H1 (cell line): ENCODE measurements at regions not wholly inside any gene's neighbourhood (a gene's known extent, or its start where the extent isn't known, plus 50 kb on each side); places are given as distances from the start of the nearest gene placed in this dataset.

Source experiments
- CTCF ChIA-PET: fragments of 300-600 bp; sonication (Branson Sonifier 250); formaldehyde crosslinking; loops from one replicate; lab custom pipeline; 2021; ENCODE audit not compliant: partially characterized antibody; lab: Charles Lee
- POLR2A ChIA-PET: fragments of 300-600 bp; sonication (Branson Sonifier 250); formaldehyde crosslinking; loops from one replicate; lab custom pipeline; 2021; ENCODE audit warnings: inconsistent platforms; ENCODE audit not compliant: partially characterized antibody; lab: Charles Lee
- DNase-seq, 2 experiments: peaks; one replicate each; pipeline versions ENCODE4 v3.0.0 to v3.0.0-alpha.2; 2010 to 2022; ENCODE audit warnings: low spot score in 2 of 2, low read depth in 1 of 2, mixed read lengths in 1 of 2
- FAIRE-seq: peaks from 2 replicates; lab custom pipeline; 2011; peaks lifted over from hg19 to GRCh38; lab: Jason Lieb, UNC
- H2AFZ ChIP-seq: 2 replicates; pipeline ENCODE4 v1.8.1; 2012; ENCODE audit warnings: low read length, inconsistent platforms
- H2AK5ac ChIP-seq: 2 replicates; pipeline ENCODE4 v1.6.1; 2013; ENCODE audit warnings: low read depth, low read length
- H2BK120ac ChIP-seq: replicated peaks from 2 replicates; pipeline ENCODE3; 2013; ENCODE audit warnings: low read depth, low read length, inconsistent platforms
- H2BK12ac ChIP-seq: 2 replicates; pipeline ENCODE4 v1.6.1; 2013; ENCODE audit warnings: low read depth, low read length
- H2BK15ac ChIP-seq: 2 replicates; pipeline ENCODE4 v1.6.1; 2013; ENCODE audit warnings: low read length
- H2BK20ac ChIP-seq: 2 replicates; pipeline ENCODE4 v1.6.1; 2013; ENCODE audit warnings: low read length
- H2BK5ac ChIP-seq: 2 replicates; pipeline ENCODE4 v1.6.1; 2013; ENCODE audit warnings: low read depth, low read length
- H3K14ac ChIP-seq: 2 replicates; pipeline ENCODE4 v1.6.1; 2013; ENCODE audit warnings: inconsistent platforms; ENCODE audit not compliant: insufficient read length
- H3K18ac ChIP-seq: 2 replicates; pipeline ENCODE4 v1.6.1; 2013; ENCODE audit warnings: low read length; ENCODE audit errors: extremely low read depth
- H3K23ac ChIP-seq: 2 replicates; pipeline ENCODE4 v1.6.1; 2013; ENCODE audit warnings: inconsistent platforms; ENCODE audit not compliant: insufficient read length
- H3K23me2 ChIP-seq: 2 replicates; pipeline ENCODE4 v1.6.1; 2013; ENCODE audit warnings: low read depth, low read length
- H3K27ac ChIP-seq: 2 replicates; pipeline ENCODE4 v1.6.1; 2011; ENCODE audit warnings: low read depth, low read length, inconsistent platforms
- H3K27me3 ChIP-seq, 4 experiments: replicated peaks in 1 of 4; 1 replicate in 1 of 4; 2 replicates in 3 of 4; pipeline versions ENCODE4 v1.6.1 to v1.8.1; 2011 to 2013; ENCODE audit warnings: low read length in 3 of 4, mild to moderate bottlenecking in 3 of 4, inconsistent platforms in 2 of 4, mixed read lengths in 2 of 4, moderate library complexity in 1 of 4; ENCODE audit not compliant: control insufficient read depth in 3 of 4, insufficient read depth in 3 of 4; ENCODE audit errors: extremely low read depth in 1 of 4
- H3K36me3 ChIP-seq, 4 experiments: 2 replicates each; pipeline versions ENCODE4 v1.6.1 to v1.8.1; 2011 to 2013; ENCODE audit warnings: mild to moderate bottlenecking in 4 of 4, low read length in 3 of 4, moderate library complexity in 2 of 4, control low read depth in 1 of 4, inconsistent platforms in 1 of 4; ENCODE audit not compliant: insufficient read depth in 4 of 4, control insufficient read depth in 2 of 4
- H3K4ac ChIP-seq: replicated peaks from 2 replicates; pipeline ENCODE3; 2013; ENCODE audit warnings: low read length, low read depth, mixed read lengths, inconsistent platforms; ENCODE audit not compliant: insufficient read length
- H3K4me1 ChIP-seq, 4 experiments: replicated peaks in 1 of 4; 1 replicate in 1 of 4; 2 replicates in 3 of 4; pipeline versions ENCODE4 v1.6.1 to v1.8.1; 2011 to 2013; ENCODE audit warnings: low read length in 3 of 4, inconsistent platforms in 2 of 4, mixed read lengths in 1 of 4; ENCODE audit not compliant: insufficient read depth in 4 of 4, control insufficient read depth in 3 of 4
- H3K4me2 ChIP-seq, 2 experiments: 2 replicates each; pipeline versions ENCODE4 v1.6.1 to v1.8.1; 2011 to 2013; ENCODE audit warnings: low read depth in 2 of 2, low read length in 2 of 2, control low read depth in 1 of 2, inconsistent platforms in 1 of 2, mild to moderate bottlenecking in 1 of 2; ENCODE audit not compliant: insufficient read depth in 1 of 2
- H3K4me3 ChIP-seq, 4 experiments: fragments of 200-600, 300-600 bp in 1 of 4; sonication (generic), shearing (Covaris generic), sonication (Bioruptor Twin) in 1 of 4; 2 replicates each; pipeline versions ENCODE4 v1.5.1 to v1.8.1; 2011 to 2016; ENCODE audit warnings: low read length in 4 of 4, low read depth in 3 of 4, control low read depth in 2 of 4, inconsistent platforms in 2 of 4, mild to moderate bottlenecking in 2 of 4, mixed read lengths in 1 of 4, moderate library complexity in 1 of 4; ENCODE audit not compliant: insufficient read depth in 2 of 4; ENCODE audit errors: extremely low read depth in 1 of 4
- H3K56ac ChIP-seq: replicated peaks from 2 replicates; pipeline ENCODE3; 2013; ENCODE audit warnings: low read depth, mild to moderate bottlenecking, mixed read lengths, low read length, inconsistent platforms; ENCODE audit not compliant: insufficient read length
- H3K79me1 ChIP-seq: 2 replicates; pipeline ENCODE4 v1.6.1; 2013; ENCODE audit warnings: low read depth, low read length, control low read depth
- H3K79me2 ChIP-seq, 2 experiments: 2 replicates each; pipeline versions ENCODE4 v1.6.1 to v1.8.1; 2012 to 2013; ENCODE audit warnings: low read length in 2 of 2, mild to moderate bottlenecking in 2 of 2, inconsistent platforms in 1 of 2; ENCODE audit not compliant: insufficient read depth in 2 of 2, control insufficient read depth in 1 of 2
- H3K9ac ChIP-seq, 4 experiments: replicated peaks in 1 of 4; 1 replicate in 1 of 4; 2 replicates in 3 of 4; pipeline versions ENCODE4 v1.6.1 to v1.8.1; 2011 to 2013; ENCODE audit warnings: low read depth in 3 of 4, low read length in 3 of 4, control low read depth in 2 of 4, mild to moderate bottlenecking in 2 of 4, moderate library complexity in 2 of 4, inconsistent platforms in 1 of 4; ENCODE audit errors: extremely low read depth in 1 of 4
- H3K9me3 ChIP-seq, 2 experiments: 2 replicates each; pipeline versions ENCODE4 v1.6.1 to v1.8.1; 2012 to 2013; ENCODE audit warnings: mild to moderate bottlenecking in 2 of 2, moderate library complexity in 2 of 2, control low read depth in 1 of 2, inconsistent platforms in 1 of 2, low read depth in 1 of 2, low read length in 1 of 2, mixed read lengths in 1 of 2; ENCODE audit not compliant: insufficient read depth in 2 of 2
- H4K20me1 ChIP-seq, 2 experiments: replicated peaks in 1 of 2; 2 replicates each; pipeline versions ENCODE3 to v1.8.1; 2011 to 2013; ENCODE audit warnings: inconsistent platforms in 2 of 2, low read length in 2 of 2, mild to moderate bottlenecking in 1 of 2; ENCODE audit not compliant: insufficient read depth in 2 of 2, control insufficient read depth in 1 of 2
- H4K5ac ChIP-seq: 2 replicates; pipeline ENCODE4 v1.6.1; 2013; ENCODE audit warnings: low read length, low read depth, mixed read lengths, inconsistent platforms; ENCODE audit not compliant: insufficient read length
- H4K8ac ChIP-seq: 2 replicates; pipeline ENCODE4 v1.8.0; 2013; ENCODE audit warnings: mild to moderate bottlenecking, moderate library complexity, low read length, inconsistent platforms; ENCODE audit not compliant: insufficient read depth; ENCODE audit errors: extremely low read depth
- H4K91ac ChIP-seq: replicated peaks from 2 replicates; pipeline ENCODE3; 2013; ENCODE audit warnings: low read length, mixed read lengths, inconsistent platforms; ENCODE audit not compliant: insufficient read length
- CHD2 ChIP-seq: IDR thresholded peaks from 2 replicates; pipeline ENCODE4 v1.6.1; 2012; ENCODE audit warnings: low read length, improper control_type of control experiment
- CTBP2 ChIP-seq: IDR thresholded peaks from 2 replicates; pipeline ENCODE4 v1.7.0; 2011; ENCODE audit warnings: borderline replicate concordance, mild to moderate bottlenecking, moderate library complexity, mixed read lengths, low read length; ENCODE audit not compliant: insufficient read depth, insufficient read length
- JUND ChIP-seq: IDR thresholded peaks from 2 replicates; pipeline ENCODE4 v1.6.1; 2011; ENCODE audit warnings: mild to moderate bottlenecking, improper control_type of control experiment, low read length
- SAP30 ChIP-seq: fragments of 300-600 bp; sonication (generic); IDR thresholded peaks from 2 replicates; pipeline ENCODE4 v1.7.1; 2012; ENCODE audit warnings: low read length, moderate library complexity, mild to moderate bottlenecking, inconsistent platforms; ENCODE audit not compliant: insufficient read depth, insufficient replicate concordance
- SP4 ChIP-seq: IDR thresholded peaks from 2 replicates; pipeline ENCODE4 v1.6.1; 2012; ENCODE audit warnings: low read length, inconsistent platforms
- TAF1 ChIP-seq: IDR thresholded peaks from 2 replicates; pipeline ENCODE4 v1.6.1; 2011; ENCODE audit warnings: mild to moderate bottlenecking, low read depth, low read length
- YY1 ChIP-seq: IDR thresholded peaks from 2 replicates; pipeline ENCODE4 v1.6.1; 2011; ENCODE audit warnings: low read depth, mild to moderate bottlenecking, low read length
- WGBS, 2 experiments: shearing (Covaris generic) in 1 of 2; methylation state at CpG; one replicate each; pipeline versions ENCODE4 v1.1.6 to v1.1.7; 2013 to 2015; ENCODE audit warnings: low lambda C conversion rate in 2 of 2, mixed read lengths in 2 of 2, inconsistent platforms in 1 of 2, low coverage in 1 of 2, missing lambda C conversion rate in 1 of 2; ENCODE audit not compliant: insufficient replicate concordance in 2 of 2, insufficient coverage in 1 of 2, insufficient read length in 1 of 2; ENCODE audit errors: extremely low coverage in 1 of 2, missing lambda C conversion rate in 1 of 2; 5-methylcytosine and 5-hydroxymethylcytosine counted together

DNA sequence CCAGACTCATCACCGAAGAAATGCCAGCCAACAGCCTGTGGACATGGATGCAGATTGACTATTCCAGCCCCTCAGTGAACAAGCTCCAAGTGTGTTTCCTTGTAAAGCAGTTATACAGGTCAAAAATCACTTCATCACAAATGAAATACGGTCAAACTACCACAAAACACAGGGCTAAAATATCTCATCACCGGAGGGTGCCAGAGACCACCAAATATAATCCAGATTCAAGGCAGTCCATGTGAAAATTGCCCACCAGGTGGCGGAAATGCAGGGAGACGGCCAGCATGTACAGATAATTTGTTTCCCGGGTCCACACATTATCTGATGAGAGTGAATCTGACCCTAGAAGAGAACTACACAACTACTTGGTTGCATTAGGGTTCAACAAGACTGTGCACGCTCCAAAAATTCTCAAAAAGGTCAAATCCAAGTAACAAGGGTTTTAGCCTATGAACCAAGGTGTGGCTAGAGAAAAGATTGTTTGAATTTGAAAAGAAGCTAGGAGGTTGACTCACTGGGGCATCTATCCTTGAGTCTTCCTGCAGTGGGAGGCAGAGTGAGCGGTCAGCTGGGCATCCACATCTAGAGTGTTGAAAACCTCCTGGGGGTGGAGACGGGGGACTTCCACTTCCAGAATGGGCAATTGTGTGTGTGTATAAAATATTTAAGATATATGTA lies 71.7 kb downstream of the IGLL5 start:
- no peak overlapping the region for H2BK15ac ChIP-seq
- DNase-seq (peak in 1 of 2 experiments; percentile 87), FAIRE-seq (peak; percentile 72)
- H3K23ac ChIP-seq, result no peak overlapping the region
- H3K14ac ChIP-seq, result no peak overlapping the region
- peaks cover 0 to 13% (median 2%) of the 10 kb centered on the region in 4 experiments; a peak in 2 of 7 replicates for H3K27me3 ChIP-seq
- ChIA-PET CTCF (interaction anchor here (0.6 to 8.7 kb wide), 48 partner anchors 12 to 619 kb away, joined by 3 to 384 read pairs (median 4); partner anchors contain the start of gene RSPH14), POLR2A (no interaction called here)
- H4K20me1 ChIP-seq, result no peaks in the 10 kb centered on the region
- H2BK12ac ChIP-seq, result no peak overlapping the region
- no peak overlapping the region for H4K8ac ChIP-seq
- H3K9me3 ChIP-seq, result peaks cover 0 to 3% of the 10 kb centered on the region in 2 experiments; a peak in 1 of 4 replicates
- no peak overlapping the region for H3K18ac ChIP-seq
- H3K79me1 ChIP-seq, result no peaks in the 10 kb centered on the region
- no peak overlapping the region for H3K9ac ChIP-seq
- no peak overlapping the region for H3K56ac ChIP-seq
- H2AK5ac ChIP-seq, result no peak overlapping the region
- H4K5ac ChIP-seq, result no peak overlapping the region
- peak overlapping the region in 1 of 2 experiments; percentile 53; a peak in 2 of 4 replicates for H3K4me2 ChIP-seq
- H3K23me2 ChIP-seq, result no peaks in the 10 kb centered on the region
- no peaks in the 10 kb centered on the region for H3K79me2 ChIP-seq
- 0 out of 7 replicates have a peak, but pooled peaks cover 0 to 4% (median under 1%) of the 10 kb centered on the region in 4 experiments for H3K4me1 ChIP-seq
- no peak overlapping the region for H3K4ac ChIP-seq
- no peak overlapping the region for H2BK20ac ChIP-seq
- 31% methylated on average over 9 of the region's 9 CpGs; no CpG with 5 or more reads in 1 of the 2 experiments for WGBS, 2 experiments
- no peak overlapping the region for H2BK120ac ChIP-seq
- no peak overlapping the region for H3K4me3 ChIP-seq
- H3K27ac ChIP-seq, result no peak overlapping the region
- no peak overlapping the region for H4K91ac ChIP-seq
- no peak overlapping the region for H2BK5ac ChIP-seq
- no peaks in the 10 kb centered on the region for H3K36me3 ChIP-seq
- H2AFZ ChIP-seq, result peak overlapping the region; percentile 97
- TF ChIP-seq CTBP2, result no peak
- TF ChIP-seq YY1, result 0 out of 2 replicates have a peak, but pooled peaks have one; percentile 13
- no peak for TF ChIP-seq CHD2
- no peak for TF ChIP-seq SP4
- TF ChIP-seq JUND, result peak; percentile 31; the same call in 1 of the 2 replicates
- no peak for TF ChIP-seq TAF1
- TF ChIP-seq SAP30, result no peak
